Erythroblast (primary cell): ENCODE measurements at regions not wholly inside any gene's neighbourhood (a gene's known extent, or its start where the extent isn't known, plus 50 kb on each side); places are given as distances from the start of the nearest gene placed in this dataset.

Experiments used
- GATA1 ChIP-seq: IDR thresholded peaks from 2 replicates; pipeline ENCODE4 v1.6.1; 2011; ENCODE audit warnings: low read depth, mild to moderate bottlenecking, control low read depth, low read length, moderate library complexity
- POLR2A ChIP-seq: IDR thresholded peaks from 2 replicates; pipeline ENCODE4 v1.6.1; 2011; ENCODE audit warnings: mild to moderate bottlenecking, low read length

DNA sequence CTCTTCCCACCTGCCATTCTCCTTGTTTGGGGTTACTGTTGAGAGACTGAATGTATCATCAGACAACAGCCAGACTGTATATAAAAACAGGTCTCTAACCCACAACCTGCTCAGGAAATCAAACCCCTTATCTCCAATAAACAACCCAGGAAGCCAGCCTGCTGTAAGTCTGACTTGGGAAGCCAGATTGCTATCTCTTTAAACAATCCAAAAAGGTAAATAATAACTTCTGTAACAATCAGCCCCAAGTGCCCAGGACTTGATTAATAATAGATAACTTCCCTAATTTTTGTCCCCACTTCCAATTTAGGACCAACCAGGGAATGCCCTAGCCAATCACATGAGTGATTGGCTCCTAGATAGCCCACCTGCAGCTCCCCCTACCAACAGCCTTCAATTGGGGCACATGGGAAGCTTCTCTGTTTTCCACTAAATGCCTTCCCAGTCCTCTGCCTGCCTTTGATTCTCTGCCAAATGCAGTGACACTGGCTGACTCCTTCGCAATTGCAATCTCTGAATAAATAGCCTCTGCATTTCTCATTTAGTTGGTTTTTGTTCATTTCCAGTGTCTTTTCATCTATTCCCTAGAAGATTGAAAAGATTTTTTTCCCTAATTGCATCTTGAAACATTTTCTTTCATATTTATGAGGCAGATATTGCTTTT lies 117.1 kb upstream of the TAB2 start:
- TF ChIP-seq POLR2A (no peak), GATA1 (no peak)
